Panc1 (cell line): ENCODE measurements at regions not wholly inside any gene's neighbourhood (a gene's known extent, or its start where the extent isn't known, plus 50 kb on each side); places are given as distances from the start of the nearest gene placed in this dataset.
"Not testable (repeated sequence)": the region's sequence is repeated elsewhere in the genome, so short reads cannot be mapped to it uniquely, and the experiment has no call there.

Experiments
- CTCF ChIP-seq: fragments of 450-650 bp; IDR thresholded peaks from 2 replicates; pipeline ENCODE4 v1.5.1; 2017; ENCODE audit warnings: mild to moderate bottlenecking
- POLR2AphosphoS5 ChIP-seq: IDR thresholded peaks from 2 replicates; pipeline ENCODE4 v1.6.1; 2012; ENCODE audit warnings: mild to moderate bottlenecking, low read depth, low read length, moderate library complexity
- REST ChIP-seq, 2 experiments: IDR thresholded peaks; 2 replicates each; pipeline ENCODE4 v1.6.1; 2011 to 2012; ENCODE audit warnings: low read depth in 2 of 2, control low read depth in 1 of 2, low read length in 1 of 2, mild to moderate bottlenecking in 1 of 2, moderate library complexity in 1 of 2; ENCODE audit not compliant: insufficient read depth in 1 of 2

- not testable (repeated sequence) for TF ChIP-seq CTCF; POLR2AphosphoS5; REST (IDR thresholded peaks at IDR 0.05; ENCODE audit: insufficient read depth in 1 of 2, low read depth in 2 of 2, low read length in 1 of 2)
Observed at GRCh38 chr2:242119682-242120081, 250.2 kb downstream of the RTP5 start.
